ENCODE measurements at regions not wholly inside any gene's neighbourhood (a gene's known extent, or its start where the extent isn't known, plus 50 kb on each side); places are given as distances from the start of the nearest gene placed in this dataset.

GRCh38 chr14:94685681-94686485 lies 73.7 kb downstream of the SERPINA3 start:
- no peak for DNase-seq (ENCODE audit: extremely low read depth in 1 of 11, low read depth in 9 of 11, low spot score in 4 of 11)

GRCh38 chr14:94685166-94685581 lies 73.0 kb downstream of the SERPINA3 start:
- DNase-seq (ENCODE audit: extremely low read depth in 1 of 11, low read depth in 9 of 11, low spot score in 4 of 11): no peak

- DNase-seq (ENCODE audit: extremely low read depth in 1 of 11, low read depth in 9 of 11, low spot score in 4 of 11): no peak
These were observed 70.5 kb downstream of the SERPINA3 start for GRCh38 chr14:94682736-94683135.

GRCh38 chr14:94682061-94682516 lies 69.9 kb downstream of the SERPINA3 start:
- no peak for DNase-seq (ENCODE audit: extremely low read depth in 1 of 11, low read depth in 9 of 11, low spot score in 4 of 11)

GRCh38 chr14:94681300-94682060 lies 69.3 kb downstream of the SERPINA3 start:
- no peak for DNase-seq (ENCODE audit: extremely low read depth in 1 of 11, low read depth in 9 of 11, low spot score in 4 of 11)

- DNase-seq (ENCODE audit: extremely low read depth in 1 of 11, low read depth in 9 of 11, low spot score in 4 of 11): no peak
These were observed 68.7 kb downstream of the SERPINA3 start for GRCh38 chr14:94680862-94681288.

GRCh38 chr14:94679937-94680861 lies 68.0 kb downstream of the SERPINA3 start:
- DNase-seq (ENCODE audit: extremely low read depth in 1 of 11, low read depth in 9 of 11, low spot score in 4 of 11): no peak

GRCh38 chr14:94679106-94679810 lies 67.1 kb downstream of the SERPINA3 start:
- DNase-seq (ENCODE audit: extremely low read depth in 1 of 11, low read depth in 9 of 11, low spot score in 4 of 11): no peak

GRCh38 chr14:94677747-94678146 lies 65.6 kb downstream of the SERPINA3 start:
- DNase-seq (ENCODE audit: extremely low read depth in 1 of 11, low read depth in 9 of 11, low spot score in 4 of 11): no peak

GRCh38 chr14:94677213-94677612 lies 65.0 kb downstream of the SERPINA3 start:
- no peak for DNase-seq (ENCODE audit: extremely low read depth in 1 of 11, low read depth in 9 of 11, low spot score in 4 of 11)

GRCh38 chr14:94676495-94677185 lies 64.4 kb downstream of the SERPINA3 start:
- DNase-seq (ENCODE audit: extremely low read depth in 1 of 11, low read depth in 9 of 11, low spot score in 4 of 11): no peak

GRCh38 chr14:94675036-94675435 lies 62.8 kb downstream of the SERPINA3 start:
- no peak for DNase-seq (ENCODE audit: extremely low read depth in 1 of 11, low read depth in 9 of 11, low spot score in 4 of 11)

GRCh38 chr14:94673781-94674231 lies 61.6 kb downstream of the SERPINA3 start:
- DNase-seq (ENCODE audit: extremely low read depth in 1 of 11, low read depth in 9 of 11, low spot score in 4 of 11): no peak
